Stimulated activated CD4-positive, alpha-beta T cell treated with anti-CD3 and anti-CD28 coated beads, TNF-alpha, amount 100 ng/mL, for 48 hours (primary cell): ENCODE measurements at regions not wholly inside any gene's neighbourhood (a gene's known extent, or its start where the extent isn't known, plus 50 kb on each side); places are given as distances from the start of the nearest gene placed in this dataset.

Experiments
- DNase-seq, 3 donors: peaks; one replicate each; pipeline ENCODE4 v3.0.0-alpha.2; 2020; ENCODE audit warnings: low read depth in 3 of 3

GRCh38 chr10:131485732-131486131, 174.2 kb upstream of the TCERG1L start:
- no peak for DNase-seq

GRCh38 chr10:131487822-131488221, 176.3 kb upstream of the TCERG1L start:
- DNase-seq = no peak

GRCh38 chr10:131490991-131491594, 179.6 kb upstream of the TCERG1L start:
- no peak for DNase-seq

GRCh38 chr10:131492211-131492857, 180.8 kb upstream of the TCERG1L start:
- DNase-seq = no peak

GRCh38 chr10:131493432-131493831, 181.9 kb upstream of the TCERG1L start:
- no peak for DNase-seq

- no peak for DNase-seq
Observed at GRCh38 chr10:131494451-131494850, 182.9 kb upstream of the TCERG1L start.

- no peak for DNase-seq
Observed at GRCh38 chr10:131495224-131495623, 183.7 kb upstream of the TCERG1L start.

GRCh38 chr10:131495892-131496291, 184.4 kb upstream of the TCERG1L start:
- no peak for DNase-seq

- no peak for DNase-seq
Observed at GRCh38 chr10:131496351-131497052, 185.0 kb upstream of the TCERG1L start.

GRCh38 chr10:131499566-131499965, 188.0 kb upstream of the TCERG1L start:
- DNase-seq = no peak

- no peak for DNase-seq
Observed at GRCh38 chr10:131500181-131500580, 188.7 kb upstream of the TCERG1L start.

GRCh38 chr10:131500892-131501291, 189.4 kb upstream of the TCERG1L start:
- DNase-seq = no peak

GRCh38 chr10:131503992-131504391, 192.5 kb upstream of the TCERG1L start:
- DNase-seq = no peak

GRCh38 chr10:131511391-131511790, 199.9 kb upstream of the TCERG1L start:
- DNase-seq = no peak

- no peak for DNase-seq
Observed at GRCh38 chr10:131512852-131513251, 201.3 kb upstream of the TCERG1L start.

- DNase-seq = no peak
Observed at GRCh38 chr10:131513445-131513844, 201.9 kb upstream of the TCERG1L start.

GRCh38 chr10:131513901-131514300, 202.4 kb upstream of the TCERG1L start:
- DNase-seq = no peak

- DNase-seq = no peak
Observed at GRCh38 chr10:131514454-131514853, 202.9 kb upstream of the TCERG1L start.

- DNase-seq = no peak
Observed at GRCh38 chr10:131516285-131516684, 204.8 kb upstream of the TCERG1L start.

GRCh38 chr10:131517781-131518180, 206.3 kb upstream of the TCERG1L start:
- no peak for DNase-seq

GRCh38 chr10:131519723-131520605, 208.4 kb upstream of the TCERG1L start:
- DNase-seq = no peak
